Neural progenitor cell (in vitro differentiated cells): ENCODE measurements at regions not wholly inside any gene's neighbourhood (a gene's known extent, or its start where the extent isn't known, plus 50 kb on each side); places are given as distances from the start of the nearest gene placed in this dataset.

Experiments
- CTCF ChIP-seq: fragments of 200-600 bp; sonication (generic); IDR thresholded peaks from 2 replicates; pipeline ENCODE4 v1.5.1; 2017; ENCODE audit warnings: antibody characterized with exemption, mild to moderate bottlenecking
- EZH2 ChIP-seq: fragments of 200-600 bp; sonication (generic); IDR thresholded peaks from 2 replicates; pipeline ENCODE4 v1.6.1; 2017; ENCODE audit warnings: antibody characterized with exemption, mild to moderate bottlenecking, moderate library complexity

- TF ChIP-seq CTCF (no peak), EZH2 (no peak)
These were observed 146.0 kb upstream of the SERTAD2 start for GRCh38 chr2:64799592-64800252.
